Astrocyte of the cerebellum (primary cell): ENCODE measurements at regions not wholly inside any gene's neighbourhood (a gene's known extent, or its start where the extent isn't known, plus 50 kb on each side); places are given as distances from the start of the nearest gene placed in this dataset.

Experiments used
- DNase-seq: peaks from one replicate; pipeline ENCODE4 v3.0.0-alpha.2; 2011; ENCODE audit warnings: low read depth
- H3K4me3 ChIP-seq: 2 replicates; pipeline ENCODE4 v1.5.1; 2011; ENCODE audit warnings: mild to moderate bottlenecking, low read depth, low read length, moderate library complexity
- CTCF ChIP-seq: IDR thresholded peaks from 2 replicates; pipeline ENCODE4 v1.5.1; 2012; ENCODE audit warnings: low read length, low read depth, moderate library complexity, mild to moderate bottlenecking; ENCODE audit errors: missing control alignments
- in situ Hi-C: cut with HindIII; loops from 2 replicates; pipeline ENCODE4 v1.10.0; 2017; ENCODE audit warnings: low sequenced_read_pairs

GRCh38 chr6:744666-745353 is 51.9 kb upstream of the EXOC2 start:
- no peak overlapping the region for H3K4me3 ChIP-seq
- in situ Hi-C loops = no loop called here
- TF ChIP-seq CTCF = no peak
- no peak for DNase-seq

GRCh38 chr6:743320-744096 is 50.6 kb upstream of the EXOC2 start:
- no peak for DNase-seq
- TF ChIP-seq CTCF = no peak
- in situ Hi-C loops = no loop called here
- H3K4me3 ChIP-seq = no peak overlapping the region
